GM04503 (cell line): ENCODE measurements at regions not wholly inside any gene's neighbourhood (a gene's known extent, or its start where the extent isn't known, plus 50 kb on each side); places are given as distances from the start of the nearest gene placed in this dataset.

Experiments used
- DNase-seq: peaks from one replicate; pipeline ENCODE4 v3.0.0-alpha.2; 2012; ENCODE audit warnings: low read depth

- DNase-seq: no peak
These were observed 95.7 kb upstream of the ARAP3 start for GRCh38 chr5:141777711-141778110.

DNA sequence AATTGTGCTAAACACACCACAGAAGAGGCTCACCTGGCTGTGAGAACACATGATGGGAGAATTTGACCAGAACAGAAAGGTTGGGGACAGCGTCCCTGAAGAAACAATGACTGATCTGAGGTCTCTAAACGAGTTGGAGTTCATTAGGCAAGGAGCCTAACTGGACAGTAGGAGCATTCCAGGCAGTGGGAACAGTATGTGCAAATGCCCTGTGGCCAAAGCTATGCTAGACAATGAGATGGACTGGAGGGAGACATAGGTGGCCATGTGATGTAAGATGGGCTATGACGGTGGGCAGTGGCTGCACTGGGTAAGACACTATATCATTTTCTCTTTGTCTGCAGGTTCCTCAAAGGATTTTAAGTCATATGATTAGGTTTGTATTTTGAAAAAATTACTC is 95.1 kb upstream of the ARAP3 start:
- no peak for DNase-seq

DNA sequence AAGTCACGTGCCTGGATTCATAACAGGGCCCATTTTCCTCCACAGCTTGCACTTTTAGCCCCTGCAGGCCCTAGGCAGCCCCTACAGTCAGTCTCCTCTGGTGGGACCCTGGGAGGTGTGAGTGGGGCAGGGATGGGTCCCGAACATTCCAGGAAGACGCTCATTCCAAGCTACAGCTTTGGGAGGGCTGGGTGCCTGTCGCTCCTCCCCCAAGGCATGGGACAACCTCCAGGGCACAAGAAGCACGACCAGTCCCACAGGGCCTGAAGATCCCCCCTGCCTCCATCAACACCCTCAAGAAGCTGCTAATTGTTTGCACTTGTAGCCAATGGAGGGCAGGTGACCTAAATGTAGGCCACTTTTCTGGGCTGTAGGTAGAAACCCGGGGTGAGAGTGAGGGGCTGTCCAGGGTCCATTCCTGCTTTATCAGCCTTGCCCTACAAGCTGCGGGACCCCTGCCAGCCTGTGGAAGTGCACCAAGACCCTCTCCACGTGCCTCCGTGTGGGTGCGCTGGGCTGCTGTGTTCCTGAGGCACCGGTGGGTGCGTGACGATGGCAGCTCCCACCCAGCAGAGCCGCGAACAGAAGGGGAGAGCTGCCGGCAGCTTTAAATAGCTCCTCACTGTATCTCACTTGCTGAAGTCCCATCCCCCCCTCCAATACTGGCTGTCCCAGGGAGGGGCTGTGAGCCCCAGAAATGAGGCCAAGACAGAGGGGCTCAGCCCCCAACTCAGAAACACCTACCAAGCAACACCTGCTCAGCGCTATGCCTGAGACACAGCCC is 91.9 kb upstream of the ARAP3 start:
- DNase-seq: no peak

DNA sequence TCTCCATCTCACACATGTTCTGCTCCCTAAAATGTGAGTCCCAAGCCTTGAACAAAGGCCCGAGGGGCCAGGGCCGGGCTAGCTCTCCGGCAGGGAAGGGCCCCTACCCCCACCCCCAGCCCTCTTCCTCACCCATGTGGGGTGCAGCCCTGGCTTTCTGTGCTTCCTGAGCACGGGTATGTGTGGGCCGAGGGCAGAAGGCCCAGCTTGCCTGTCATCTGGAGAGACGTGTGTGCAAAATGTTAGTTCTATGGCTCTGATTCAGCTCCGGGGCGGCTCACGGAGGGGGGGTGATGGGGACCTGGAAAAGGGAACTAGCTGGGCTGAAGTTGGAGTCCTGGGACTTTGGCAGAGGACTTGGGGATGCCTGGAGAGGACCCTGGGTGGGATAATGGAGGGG is 90.3 kb upstream of the ARAP3 start:
- DNase-seq: no peak

DNA sequence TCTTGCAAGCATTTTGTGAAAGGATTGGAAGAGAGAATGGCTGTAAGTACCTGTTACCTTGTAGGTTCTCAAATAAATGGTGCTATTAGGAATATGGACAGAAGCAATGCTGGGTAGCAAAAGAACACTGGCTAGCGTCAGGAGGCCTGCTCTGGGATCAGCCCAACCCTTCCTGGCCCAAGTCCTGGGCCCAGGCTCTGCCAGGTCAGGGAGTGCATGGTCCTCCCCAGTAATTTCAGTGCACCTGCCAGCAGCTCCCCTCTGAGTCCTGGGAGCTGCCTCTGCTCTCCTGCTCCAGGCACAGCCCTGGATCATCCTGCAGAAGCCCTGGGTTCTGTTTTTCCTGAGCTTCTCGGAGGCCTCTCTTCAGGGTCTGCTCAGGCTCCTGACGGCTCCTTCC is 89.5 kb upstream of the ARAP3 start:
- DNase-seq: no peak

DNA sequence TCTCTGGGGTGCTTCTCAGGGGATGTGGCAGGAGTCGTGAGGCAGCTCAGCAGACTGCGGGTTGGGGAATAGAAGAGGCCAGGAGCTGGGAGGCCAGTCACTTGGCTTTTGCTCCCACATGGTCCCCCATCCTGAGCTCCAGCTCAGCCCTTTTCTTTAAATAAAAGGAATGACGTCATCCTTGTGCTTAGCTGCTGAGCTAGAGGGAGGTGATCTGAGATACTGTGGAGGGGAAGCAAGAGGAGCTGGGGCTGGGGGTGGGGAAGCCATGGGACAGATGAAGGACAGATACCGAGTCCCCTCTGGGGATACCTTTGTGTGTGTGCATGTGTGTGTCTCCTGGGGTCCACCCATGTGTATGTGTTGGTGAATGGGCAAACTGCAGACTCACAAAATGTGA is 89.0 kb upstream of the ARAP3 start:
- DNase-seq: no peak

DNA sequence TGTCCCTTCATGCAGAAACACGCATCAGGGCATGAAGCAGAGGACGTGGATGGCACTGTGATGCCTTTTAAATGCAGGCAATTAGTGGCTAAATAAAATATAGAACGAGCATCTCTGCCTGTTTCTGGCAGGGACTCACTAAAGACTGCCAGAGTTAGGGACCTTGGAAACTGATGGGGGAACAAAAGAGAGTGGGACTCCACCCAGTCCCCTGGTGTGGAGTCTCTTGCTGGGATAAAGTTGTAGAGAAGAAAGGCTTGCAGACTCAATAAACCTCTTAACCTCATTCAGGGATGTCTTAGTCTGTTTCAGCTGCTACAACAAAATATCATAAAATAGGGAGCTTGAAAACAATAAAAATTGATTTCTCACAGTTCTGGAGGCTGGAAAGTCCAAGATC is 87.6 kb upstream of the ARAP3 start:
- DNase-seq: no peak

GRCh38 chr5:141767671-141768070 is 85.6 kb upstream of the ARAP3 start:
- DNase-seq: no peak

DNA sequence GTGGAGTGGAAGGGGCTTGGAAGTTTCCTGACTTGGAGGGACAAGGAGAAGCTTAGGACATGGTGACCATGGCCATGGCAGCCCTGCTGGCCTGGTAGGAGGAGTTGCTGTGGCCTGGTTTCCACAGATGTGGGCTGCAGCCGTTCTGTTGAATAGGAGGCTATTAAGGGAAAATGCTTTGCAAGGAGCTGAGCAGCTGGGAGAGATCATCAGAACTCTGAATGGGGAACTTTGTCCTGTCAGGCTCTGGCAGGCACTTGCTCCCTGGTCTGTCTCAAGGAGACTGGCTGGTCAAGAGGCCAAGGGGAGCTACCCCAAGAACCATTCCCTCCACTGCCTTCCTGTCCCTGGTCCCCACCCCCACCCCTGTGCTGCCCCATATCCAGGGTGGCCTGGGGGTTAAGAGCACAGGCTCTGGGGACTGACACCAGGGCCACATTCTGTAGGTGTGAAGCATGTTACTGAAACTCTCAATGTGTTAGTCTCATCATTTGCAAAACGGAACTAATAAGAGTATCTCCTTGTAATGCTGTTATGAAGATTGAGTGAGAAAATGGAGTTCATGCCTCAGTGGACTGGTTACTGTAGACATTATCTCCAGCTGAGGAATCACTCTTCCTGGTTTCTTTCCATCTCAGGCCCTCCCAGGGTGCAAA is 84.0 kb upstream of the ARAP3 start:
- DNase-seq: no peak

DNA sequence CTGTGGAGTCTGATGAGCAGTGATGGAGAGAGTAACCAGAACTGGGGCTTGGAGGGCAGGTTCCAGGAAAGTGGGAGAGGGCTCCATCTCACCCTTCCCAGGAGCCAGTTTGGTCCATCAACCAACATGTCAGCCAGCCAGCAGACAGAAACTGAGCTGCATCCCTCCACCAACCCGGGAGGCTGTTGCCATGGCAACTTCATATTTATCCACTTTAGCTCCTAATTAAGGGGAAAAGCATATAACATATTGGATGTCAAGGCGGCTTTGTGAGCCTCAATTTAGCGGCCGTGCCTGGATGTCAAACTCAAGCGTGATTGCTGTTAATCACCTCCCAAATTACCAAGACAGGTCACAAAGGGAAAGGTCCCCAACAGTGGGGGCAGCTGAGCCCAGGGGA is 81.5 kb upstream of the ARAP3 start:
- no peak for DNase-seq

GRCh38 chr5:141762790-141763368 is 80.8 kb upstream of the ARAP3 start:
- DNase-seq: no peak

- no peak for DNase-seq
These were observed 80.3 kb upstream of the ARAP3 start for GRCh38 chr5:141762316-141762715.

DNA sequence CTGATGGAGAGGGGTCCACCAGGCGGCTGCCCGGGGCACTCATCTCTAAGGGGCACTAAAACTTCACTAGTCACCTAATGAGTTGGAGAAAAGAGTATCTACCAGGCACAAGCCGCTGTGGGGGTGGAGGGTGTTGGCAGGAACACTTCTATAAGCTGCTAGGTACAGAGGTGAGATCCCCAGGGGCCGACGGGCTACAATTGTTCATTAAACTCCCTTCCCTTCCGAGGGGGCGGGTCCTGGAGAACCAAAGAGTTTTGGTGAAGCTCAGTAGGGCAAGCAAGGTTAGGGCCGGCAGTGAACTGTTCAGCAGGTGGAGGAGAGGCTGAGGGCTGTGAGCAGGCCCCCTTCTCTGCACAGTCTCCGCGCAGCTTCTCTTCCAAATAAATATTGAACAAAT is 78.7 kb upstream of the ARAP3 start:
- no peak for DNase-seq

GRCh38 chr5:141760193-141760592 is 78.2 kb upstream of the ARAP3 start:
- no peak for DNase-seq

- no peak for DNase-seq
These were observed 76.4 kb upstream of the ARAP3 start for GRCh38 chr5:141758310-141758998.

DNA sequence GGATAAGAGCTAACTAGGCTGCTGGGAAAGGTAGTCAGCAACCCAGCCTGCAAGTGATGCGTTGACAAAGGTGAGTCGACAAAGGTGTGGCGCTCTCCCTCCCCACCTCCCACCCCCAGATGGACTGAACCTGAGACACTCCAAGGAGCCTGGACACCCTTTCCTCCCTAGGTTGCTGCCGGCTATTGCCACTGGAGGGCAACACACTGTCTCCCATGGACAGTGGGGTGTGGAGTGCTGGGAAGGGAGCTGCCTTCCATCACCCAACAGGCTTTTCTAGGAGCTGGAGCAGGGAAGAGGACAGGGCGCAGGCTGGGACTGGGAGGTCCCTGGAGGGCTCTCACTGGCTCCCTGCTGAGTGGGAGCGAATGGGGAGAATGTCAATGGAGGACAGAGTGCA is 75.4 kb upstream of the ARAP3 start:
- DNase-seq: no peak

GRCh38 chr5:141756196-141756595 is 74.2 kb upstream of the ARAP3 start:
- DNase-seq: no peak

- no peak for DNase-seq
These were observed 72.1 kb upstream of the ARAP3 start for GRCh38 chr5:141753971-141754713.

- DNase-seq: no peak
These were observed 71.3 kb upstream of the ARAP3 start for GRCh38 chr5:141753143-141753970.

DNA sequence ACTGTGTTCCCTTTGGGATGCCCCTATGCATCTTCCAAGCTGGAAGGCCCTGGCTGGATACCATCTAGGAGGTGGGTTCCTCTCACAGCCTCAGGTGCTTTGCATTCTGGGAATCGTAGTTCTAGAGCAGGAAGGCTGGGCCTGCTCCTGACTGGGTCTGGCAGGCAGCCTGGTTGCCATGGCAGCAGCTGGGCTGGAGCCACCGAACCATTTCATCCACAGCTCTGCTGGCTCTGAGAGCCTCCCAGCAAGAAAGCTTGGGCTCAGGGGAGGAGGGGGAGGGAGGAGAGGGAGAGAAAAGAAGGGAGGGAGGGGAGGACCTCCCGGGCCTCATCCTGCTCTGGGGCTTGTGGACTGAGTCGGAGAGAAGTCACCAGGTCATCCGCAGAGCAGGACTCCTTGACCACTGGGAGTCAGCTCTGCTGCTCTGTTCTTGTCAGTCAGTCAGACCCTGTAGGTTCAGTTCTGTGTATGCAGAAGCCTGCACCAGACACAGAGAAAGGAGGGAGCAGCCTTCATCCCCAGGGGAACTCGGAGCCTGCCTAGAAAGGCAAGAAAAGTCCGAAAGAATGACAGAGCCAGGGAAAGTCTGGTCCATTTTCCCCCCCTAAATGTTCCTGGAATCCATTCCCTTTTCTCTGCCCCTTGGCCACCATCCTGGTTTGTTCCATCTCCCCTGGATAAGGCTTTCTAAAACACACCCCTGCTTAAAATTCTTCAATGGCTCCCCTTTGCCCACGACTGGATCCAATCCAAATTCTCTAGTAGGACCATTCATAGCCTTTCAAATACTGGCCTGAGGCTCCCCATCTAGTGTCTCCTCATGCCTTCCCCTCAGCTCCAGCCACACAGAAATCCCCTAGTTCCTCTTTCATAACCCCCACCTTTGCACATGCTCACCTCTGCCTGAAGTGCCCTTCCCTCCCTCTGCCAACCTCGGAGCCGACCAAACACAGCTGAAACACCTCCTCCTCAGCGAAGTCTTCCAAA is 65.4 kb upstream of the ARAP3 start:
- DNase-seq: no peak
